ENCODE measurements at regions not wholly inside any gene's neighbourhood (a gene's known extent, or its start where the extent isn't known, plus 50 kb on each side); places are given as distances from the start of the nearest gene placed in this dataset.

GRCh38 chr2:62364791-62365528 is 141.0 kb downstream of the TMEM17 start:
- no peak for TF ChIP-seq ELF4 (IDR thresholded peaks at IDR 0.05)
- no peak for TF ChIP-seq HDGF (IDR thresholded peaks at IDR 0.05; ENCODE audit: borderline replicate concordance)
- no peak for TF ChIP-seq BHLHE40 (IDR thresholded peaks at IDR 0.05; ENCODE audit: borderline replicate concordance)
- no peak for TF ChIP-seq TARDBP (IDR thresholded peaks at IDR 0.05)
- TF ChIP-seq FOXM1 (IDR thresholded peaks at IDR 0.05; ENCODE audit: borderline replicate concordance) = no peak
- TF ChIP-seq ZNF384 (IDR thresholded peaks at IDR 0.05) = no peak
